Iris pigment epithelial cell (primary cell): ENCODE measurements at regions not wholly inside any gene's neighbourhood (a gene's known extent, or its start where the extent isn't known, plus 50 kb on each side); places are given as distances from the start of the nearest gene placed in this dataset.
"Not testable (repeated sequence)": the region's sequence is repeated elsewhere in the genome, so short reads cannot be mapped to it uniquely, and the experiment has no call there.

Source experiments
- DNase-seq: peaks from one replicate; pipeline ENCODE4 v3.0.0-alpha.2; 2011; ENCODE audit warnings: low read depth

- peak; percentile 82 for DNase-seq
These were observed 218.4 kb upstream of the FN1 start for GRCh38 chr2:215654148-215654819.

GRCh38 chr2:215653344-215654030 is 217.6 kb upstream of the FN1 start:
- DNase-seq = peak; percentile 90

GRCh38 chr2:215652388-215652787 is 216.5 kb upstream of the FN1 start:
- DNase-seq = peak; percentile 41

GRCh38 chr2:215651412-215651811 is 215.5 kb upstream of the FN1 start:
- DNase-seq = no peak

GRCh38 chr2:215644233-215644897 is 208.5 kb upstream of the FN1 start:
- DNase-seq = no peak

GRCh38 chr2:215638687-215639086 is 202.8 kb upstream of the FN1 start:
- DNase-seq = no peak

GRCh38 chr2:215637651-215638050 is 201.8 kb upstream of the FN1 start:
- DNase-seq = peak; percentile 70

- DNase-seq = no peak
These were observed 200.9 kb upstream of the FN1 start for GRCh38 chr2:215636816-215637215.

GRCh38 chr2:215635788-215636139 is 199.9 kb upstream of the FN1 start:
- peak; percentile 80 for DNase-seq

GRCh38 chr2:215635071-215635787 is 199.4 kb upstream of the FN1 start:
- no peak for DNase-seq

GRCh38 chr2:215633360-215633759 is 197.5 kb upstream of the FN1 start:
- DNase-seq = no peak

- no peak for DNase-seq
These were observed 195.8 kb upstream of the FN1 start for GRCh38 chr2:215631696-215632095.

GRCh38 chr2:215630796-215631195 is 194.9 kb upstream of the FN1 start:
- not testable (repeated sequence) for DNase-seq

- no peak for DNase-seq
These were observed 191.9 kb upstream of the FN1 start for GRCh38 chr2:215627771-215628170.

GRCh38 chr2:215626812-215627281 is 191.0 kb upstream of the FN1 start:
- peak; percentile 77 for DNase-seq

- DNase-seq = no peak
These were observed 190.2 kb upstream of the FN1 start for GRCh38 chr2:215626063-215626462.

- no peak for DNase-seq
These were observed 189.3 kb upstream of the FN1 start for GRCh38 chr2:215625207-215625606.

- DNase-seq = peak; percentile 99
These were observed 188.6 kb upstream of the FN1 start for GRCh38 chr2:215624423-215624829.

- DNase-seq = no peak
These were observed 187.0 kb upstream of the FN1 start for GRCh38 chr2:215622837-215623236.

- DNase-seq = no peak
These were observed 185.5 kb upstream of the FN1 start for GRCh38 chr2:215621381-215621780.

GRCh38 chr2:215620528-215620927 is 184.7 kb upstream of the FN1 start:
- no peak for DNase-seq

GRCh38 chr2:215619989-215620388 is 184.1 kb upstream of the FN1 start:
- no peak for DNase-seq
